GM18909 (cell line): ENCODE measurements at regions not wholly inside any gene's neighbourhood (a gene's known extent, or its start where the extent isn't known, plus 50 kb on each side); places are given as distances from the start of the nearest gene placed in this dataset.
A peak's percentile ranks its signal among the peaks of the same experiment; 100 is the strongest.
"Not testable (repeated sequence)": the region's sequence is repeated elsewhere in the genome, so short reads cannot be mapped to it uniquely, and the experiment has no call there.

Source experiments
- ATAC-seq: cut with Tn5 transposase; IDR thresholded peaks from one replicate; pipeline ENCODE4 v1.9.1; 2021; ENCODE audit warnings: mild to moderate bottlenecking; ENCODE audit not compliant: unreplicated experiment, poor library complexity

GRCh38 chrX:75673468-75673867, 111.6 kb downstream of the MAGEE2 start:
- ATAC-seq, result no peak

DNA sequence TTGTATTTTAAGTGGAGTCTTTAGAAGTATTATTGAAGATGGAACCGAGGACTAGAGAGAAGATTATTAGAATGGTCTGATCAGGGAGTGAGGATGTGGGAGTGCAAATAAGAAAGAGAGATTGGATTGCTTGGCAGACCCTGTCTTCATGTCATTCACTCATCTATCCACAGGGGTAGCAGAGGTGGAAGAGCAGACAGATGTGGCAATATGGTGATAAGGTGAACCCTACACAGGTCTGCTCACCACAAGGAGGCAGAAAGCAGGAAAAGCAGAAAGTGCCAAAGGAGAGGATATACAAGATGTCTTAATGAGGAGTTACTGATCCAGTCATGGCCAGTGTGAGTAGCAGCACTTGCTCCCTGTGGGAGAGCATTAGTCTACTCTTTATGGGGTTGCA, 129.4 kb downstream of the MAGEE2 start:
- no peak for ATAC-seq

- no peak for ATAC-seq
These were observed 127.0 kb upstream of the ZDHHC15 start for GRCh38 chrX:75649829-75650228.

GRCh38 chrX:75648803-75649588, 126.2 kb upstream of the ZDHHC15 start:
- ATAC-seq, result no peak

- no peak for ATAC-seq
These were observed 120.0 kb upstream of the ZDHHC15 start for GRCh38 chrX:75642811-75643361.

DNA sequence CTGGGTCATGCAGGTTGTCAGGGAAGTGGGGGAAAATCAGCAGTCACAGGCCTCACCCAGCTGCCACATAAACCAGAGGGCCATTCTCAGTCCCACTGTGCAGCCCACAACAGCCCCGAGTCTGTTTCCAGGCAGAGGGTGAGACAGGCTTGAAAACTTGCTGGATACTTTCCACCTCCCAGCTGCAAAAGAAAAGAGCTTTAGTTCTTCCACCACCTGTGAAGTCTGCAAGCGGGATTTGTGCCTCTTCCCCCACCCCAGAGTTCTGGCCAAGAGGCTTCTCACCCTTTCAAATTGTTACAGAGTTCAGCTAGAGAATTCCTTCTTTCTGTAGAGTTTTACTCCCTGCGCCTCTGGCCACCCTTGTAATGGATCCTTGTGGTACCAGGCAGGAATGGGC, 115.5 kb upstream of the ZDHHC15 start:
- ATAC-seq, result no peak

DNA sequence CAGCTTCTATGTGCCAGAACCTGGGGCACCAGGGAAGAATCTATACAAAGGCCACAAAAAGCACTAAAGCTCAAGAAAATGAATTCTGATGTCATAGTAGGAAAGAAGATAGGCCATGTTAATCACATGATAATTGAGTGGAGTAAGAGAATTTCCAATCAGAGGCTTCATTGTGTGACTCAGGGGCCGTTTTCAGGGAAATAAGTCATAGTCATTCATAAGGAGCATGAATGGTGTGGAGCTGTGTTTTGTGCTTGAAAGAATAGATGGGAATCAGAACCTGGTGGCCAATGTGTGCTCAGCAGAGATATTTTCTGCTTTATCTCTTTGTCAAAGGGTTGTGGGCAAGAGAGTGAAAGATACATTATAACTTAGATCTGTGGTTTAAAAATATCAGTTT, 102.4 kb upstream of the ZDHHC15 start:
- no peak for ATAC-seq

- no peak for ATAC-seq
These were observed 100.7 kb upstream of the ZDHHC15 start for GRCh38 chrX:75623535-75623934.

GRCh38 chrX:75609406-75609805, 86.6 kb upstream of the ZDHHC15 start:
- ATAC-seq, result no peak

DNA sequence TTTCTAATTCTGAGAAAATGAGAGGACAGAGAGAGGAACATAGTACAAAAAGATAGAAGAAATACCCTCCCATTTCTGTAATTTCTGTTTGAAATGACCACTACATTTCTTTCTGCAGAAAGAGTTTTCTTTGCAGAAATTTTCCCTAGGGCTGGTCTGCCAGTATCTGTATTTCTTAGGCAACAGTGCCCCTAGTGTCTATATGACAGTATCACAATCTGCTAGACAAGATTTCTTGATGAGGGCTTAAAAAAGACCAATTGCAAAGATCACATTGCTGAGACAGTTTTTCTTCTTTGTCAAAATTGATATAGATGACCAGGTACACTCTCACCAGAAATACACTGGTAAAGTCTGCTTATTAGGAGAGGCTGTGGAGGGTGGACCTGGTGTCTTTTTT, 81.0 kb upstream of the ZDHHC15 start:
- ATAC-seq, result peak; percentile 63

- not testable (repeated sequence) for ATAC-seq
These were observed 79.2 kb upstream of the ZDHHC15 start for GRCh38 chrX:75602022-75602421.

DNA sequence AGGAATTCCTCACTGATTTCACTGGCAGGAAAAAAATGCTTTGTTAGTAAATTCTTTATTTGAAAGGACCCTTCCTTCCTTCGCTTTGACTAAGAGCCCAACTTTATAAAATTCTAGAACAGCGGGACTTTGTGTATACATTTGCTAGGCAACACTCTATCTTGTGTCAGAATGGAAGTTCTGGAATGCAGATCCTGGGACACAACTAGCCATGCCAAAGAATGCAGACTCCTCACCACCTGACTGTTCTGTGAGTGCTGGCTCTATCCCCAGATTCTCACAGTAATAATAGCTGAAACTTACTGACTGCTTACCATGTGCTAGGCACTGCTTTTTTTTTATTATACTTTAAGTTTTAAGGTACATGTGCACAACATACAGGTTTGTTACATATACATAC, 73.3 kb upstream of the ZDHHC15 start:
- ATAC-seq, result no peak

GRCh38 chrX:75593186-75593585, 70.3 kb upstream of the ZDHHC15 start:
- not testable (repeated sequence) for ATAC-seq

GRCh38 chrX:75582511-75582910, 59.7 kb upstream of the ZDHHC15 start:
- no peak for ATAC-seq
